ENCODE measurements at regions not wholly inside any gene's neighbourhood (a gene's known extent, or its start where the extent isn't known, plus 50 kb on each side); places are given as distances from the start of the nearest gene placed in this dataset.
"Not testable (repeated sequence)": the region's sequence is repeated elsewhere in the genome, so short reads cannot be mapped to it uniquely, and the experiment has no call there.

- DNase-seq; H3K36me3 Mint-ChIP-seq; H3K4me3 Mint-ChIP-seq; ATAC-seq (ENCODE audit: low read depth in 2 of 2); H3K27ac Mint-ChIP-seq; H3K27me3 Mint-ChIP-seq; H3K4me1 Mint-ChIP-seq: not testable (repeated sequence)
- H3K9me3 Mint-ChIP-seq = peaks cover 0 to 10% (median 3%) of the 10 kb centered on the region in 7 donors
Observed at GRCh38 chr7:159335181-159335926, 190.7 kb upstream of the VIPR2 start.

GRCh38 chr7:159332854-159333479, 188.3 kb upstream of the VIPR2 start:
- not testable (repeated sequence) for H3K27me3 Mint-ChIP-seq
- peaks cover under 1 to 29% (median 10%) of the 10 kb centered on the region in 7 donors for H3K9me3 Mint-ChIP-seq

GRCh38 chr7:159331462-159331861, 186.8 kb upstream of the VIPR2 start:
- Mint-ChIP-seq H3K36me3 (peaks cover 0 to 9% of the 10 kb centered on the region in 2 donors), H3K4me3 (no peak overlapping the region), H3K9me3 (peaks cover 4 to 44% (median 19%) of the 10 kb centered on the region in 7 donors), H3K27ac (no peak overlapping the region), H3K4me1 (no peaks in the 10 kb centered on the region), H3K27me3 (no peaks in the 10 kb centered on the region)
- DNase-seq (no peak), ATAC-seq (ENCODE audit: low read depth in 2 of 2) (no peak)

More at GRCh38 chr7:159332854-159333479, 188.3 kb upstream of the VIPR2 start:
- not testable (repeated sequence) for H3K27ac Mint-ChIP-seq; H3K36me3 Mint-ChIP-seq; ATAC-seq (ENCODE audit: low read depth in 2 of 2); H3K4me3 Mint-ChIP-seq; H3K4me1 Mint-ChIP-seq; DNase-seq

- Mint-ChIP-seq H3K27ac (no peak overlapping the region), H3K9me3 (peaks cover 7 to 50% (median 24%) of the 10 kb centered on the region in 7 donors), H3K36me3 (peaks cover 0 to 16% of the 10 kb centered on the region in 2 donors), H3K4me3 (no peak overlapping the region), H3K4me1 (no peaks in the 10 kb centered on the region), H3K27me3 (no peaks in the 10 kb centered on the region)
- ATAC-seq (ENCODE audit: low read depth in 2 of 2) (no peak), DNase-seq (no peak)
Observed at GRCh38 chr7:159329818-159330378, 185.2 kb upstream of the VIPR2 start.

GRCh38 chr7:159328096-159328495, 183.4 kb upstream of the VIPR2 start:
- ATAC-seq (ENCODE audit: low read depth in 2 of 2) (no peak), DNase-seq (no peak)
- Mint-ChIP-seq H3K27ac (no peak overlapping the region), H3K4me1 (no peaks in the 10 kb centered on the region), H3K9me3 (peaks cover 7 to 44% (median 24%) of the 10 kb centered on the region in 7 donors), H3K27me3 (peaks cover 0 to 7% (median 0%) of the 10 kb centered on the region in 3 donors), H3K4me3 (no peak overlapping the region), H3K36me3 (peaks cover 0 to 16% of the 10 kb centered on the region in 2 donors)

- no peak for ATAC-seq (ENCODE audit: low read depth in 2 of 2)
- Mint-ChIP-seq H3K27ac (no peak overlapping the region), H3K27me3 (peaks cover 0 to 7% (median 6%) of the 10 kb centered on the region in 3 donors), H3K4me3 (no peak overlapping the region), H3K4me1 (no peaks in the 10 kb centered on the region), H3K9me3 (peaks cover 7 to 41% (median 23%) of the 10 kb centered on the region in 7 donors), H3K36me3 (peaks cover 0 to 21% of the 10 kb centered on the region in 2 donors)
- DNase-seq = no peak
Observed at GRCh38 chr7:159323359-159323758, 178.7 kb upstream of the VIPR2 start.

GRCh38 chr7:159321278-159321677, 176.6 kb upstream of the VIPR2 start:
- Mint-ChIP-seq H3K36me3 (peaks cover 0 to 12% of the 10 kb centered on the region in 2 donors), H3K4me1 (no peaks in the 10 kb centered on the region), H3K27me3 (peaks cover 0 to 7% (median 7%) of the 10 kb centered on the region in 3 donors), H3K9me3 (peaks cover 8 to 37% (median 14%) of the 10 kb centered on the region in 7 donors), H3K27ac (no peak overlapping the region), H3K4me3 (no peak overlapping the region)
- DNase-seq (no peak), ATAC-seq (ENCODE audit: low read depth in 2 of 2) (no peak)

- H3K4me1 Mint-ChIP-seq = no peaks in the 10 kb centered on the region
- peaks cover 8 to 32% (median 12%) of the 10 kb centered on the region in 7 donors for H3K9me3 Mint-ChIP-seq
- ATAC-seq (ENCODE audit: low read depth in 2 of 2) (no peak), DNase-seq (no peak)
- no peak overlapping the region for H3K27ac Mint-ChIP-seq
- no peak overlapping the region for H3K4me3 Mint-ChIP-seq
- peaks cover 0 to 14% (median 5%) of the 10 kb centered on the region in 3 donors for H3K27me3 Mint-ChIP-seq
- H3K36me3 Mint-ChIP-seq = peaks cover 0 to 7% of the 10 kb centered on the region in 2 donors
Observed at GRCh38 chr7:159318682-159319351, 174.2 kb upstream of the VIPR2 start.

GRCh38 chr7:159317294-159317693, 172.6 kb upstream of the VIPR2 start:
- H3K4me1 Mint-ChIP-seq = no peaks in the 10 kb centered on the region
- DNase-seq (no peak), ATAC-seq (ENCODE audit: low read depth in 2 of 2) (no peak)
- no peak overlapping the region for H3K27ac Mint-ChIP-seq
- H3K4me3 Mint-ChIP-seq = peak overlapping the region in 1 of 8 donors; percentile 52
- peaks cover 5 to 32% (median 12%) of the 10 kb centered on the region in 7 donors for H3K9me3 Mint-ChIP-seq
- H3K36me3 Mint-ChIP-seq = peaks cover 0 to 7% of the 10 kb centered on the region in 2 donors
- peaks cover 0 to 14% (median 5%) of the 10 kb centered on the region in 3 donors for H3K27me3 Mint-ChIP-seq

- Mint-ChIP-seq H3K9me3 (peaks cover 0 to 15% (median 7%) of the 10 kb centered on the region in 7 donors), H3K4me1 (no peaks in the 10 kb centered on the region), H3K36me3 (no peaks in the 10 kb centered on the region), H3K4me3 (no peak overlapping the region), H3K27ac (no peak overlapping the region), H3K27me3 (peaks cover 4 to 13% (median 8%) of the 10 kb centered on the region in 3 donors)
- ATAC-seq (ENCODE audit: low read depth in 2 of 2) (no peak), DNase-seq (no peak)
Observed at GRCh38 chr7:159311172-159311494, 166.5 kb upstream of the VIPR2 start.

GRCh38 chr7:159310457-159311171, 165.9 kb upstream of the VIPR2 start:
- no peak for ATAC-seq (ENCODE audit: low read depth in 2 of 2)
- no peak overlapping the region for H3K4me3 Mint-ChIP-seq
- H3K4me1 Mint-ChIP-seq = no peaks in the 10 kb centered on the region
- no peaks in the 10 kb centered on the region for H3K36me3 Mint-ChIP-seq
- DNase-seq = no peak
- peaks cover 0 to 14% (median 7%) of the 10 kb centered on the region in 7 donors for H3K9me3 Mint-ChIP-seq
- peaks cover 4 to 13% (median 8%) of the 10 kb centered on the region in 3 donors for H3K27me3 Mint-ChIP-seq
- H3K27ac Mint-ChIP-seq = no peak overlapping the region

- not testable (repeated sequence) for H3K27me3 Mint-ChIP-seq, H3K4me1 Mint-ChIP-seq
Observed at GRCh38 chr7:159309214-159309613, 164.5 kb upstream of the VIPR2 start.

GRCh38 chr7:159306012-159306411, 161.3 kb upstream of the VIPR2 start:
- H3K4me1 Mint-ChIP-seq = no peaks in the 10 kb centered on the region
- no peaks in the 10 kb centered on the region for H3K36me3 Mint-ChIP-seq
- no peak overlapping the region for H3K4me3 Mint-ChIP-seq
- DNase-seq (no peak), ATAC-seq (ENCODE audit: low read depth in 2 of 2) (no peak)
- H3K27me3 Mint-ChIP-seq = peaks cover under 1 to 10% (median 6%) of the 10 kb centered on the region in 3 donors
- H3K27ac Mint-ChIP-seq = no peak overlapping the region
- H3K9me3 Mint-ChIP-seq = peaks cover 4 to 27% (median 15%) of the 10 kb centered on the region in 7 donors

More at GRCh38 chr7:159309214-159309613, 164.5 kb upstream of the VIPR2 start:
- H3K4me3 Mint-ChIP-seq; DNase-seq; H3K27ac Mint-ChIP-seq; H3K36me3 Mint-ChIP-seq; ATAC-seq (ENCODE audit: low read depth in 2 of 2): not testable (repeated sequence)
- peaks cover 0 to 15% (median 5%) of the 10 kb centered on the region in 7 donors for H3K9me3 Mint-ChIP-seq

All from naive B cell (primary cell).